ENCODE measurements at regions not wholly inside any gene's neighbourhood (a gene's known extent, or its start where the extent isn't known, plus 50 kb on each side); places are given as distances from the start of the nearest gene placed in this dataset.
A peak's percentile ranks its signal among the peaks of the same experiment; 100 is the strongest.

DNA sequence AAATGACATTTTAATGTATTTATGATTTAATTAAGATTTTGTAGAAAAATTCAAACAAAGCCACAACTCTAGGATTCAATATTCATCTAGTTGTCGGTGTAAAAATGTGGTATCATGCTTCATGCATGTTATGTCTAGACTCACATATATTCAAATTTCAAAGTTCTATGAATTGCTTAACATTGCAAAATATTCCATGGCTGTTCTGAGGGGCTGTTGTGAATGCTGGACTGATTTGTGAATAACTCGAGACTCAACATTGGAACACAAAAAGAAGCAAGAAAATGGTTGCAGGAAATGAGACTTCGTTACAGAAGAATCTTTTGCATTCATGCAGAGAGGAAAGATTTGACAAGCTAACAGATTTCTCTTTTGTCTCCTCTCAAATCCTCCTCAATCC, 705.9 kb downstream of the DHX35 start:
- H3K4me2 ChIP-seq (ENCODE audit: insufficient read depth, low read length, poor library complexity, severe bottlenecking) = no peak overlapping the region
- no peak overlapping the region for H3K4me3 ChIP-seq (ENCODE audit: low read length in 2 of 2)
- H3K9me3 ChIP-seq (replicated peaks in 1 of 2; ENCODE audit: control insufficient read depth in 2 of 2, insufficient read depth in 1 of 2, low read depth in 1 of 2, low read length in 2 of 2) = no peaks in the 10 kb centered on the region
- H3K27me3 ChIP-seq (ENCODE audit: control insufficient read depth in 3 of 3, insufficient read depth in 3 of 3, low read depth in 1 of 3, low read length in 3 of 3) = no peaks in the 10 kb centered on the region
- no peak overlapping the region for H4K91ac ChIP-seq (ENCODE audit: low read depth, low read length, poor library complexity)
- no peak overlapping the region for H2BK120ac ChIP-seq (ENCODE audit: low read depth, low read length)
- no peak overlapping the region for H3K14ac ChIP-seq (ENCODE audit: low read length)
- no peak overlapping the region for H2BK12ac ChIP-seq (ENCODE audit: low read length)
- no peak overlapping the region for H3K4ac ChIP-seq (ENCODE audit: low read length)
- H2BK15ac ChIP-seq (ENCODE audit: low read length) = no peak overlapping the region
- no peak overlapping the region for H2BK5ac ChIP-seq (ENCODE audit: low read length)
- no peak overlapping the region for H3K27ac ChIP-seq (replicated peaks; ENCODE audit: low read length)
- peaks cover 0 to 4% of the 10 kb centered on the region in 2 donors for H3K4me1 ChIP-seq (ENCODE audit: control insufficient read depth in 2 of 2, insufficient read depth in 1 of 2, low read depth in 1 of 2, low read length in 2 of 2)
- no peak overlapping the region for H3K9ac ChIP-seq (ENCODE audit: low read depth, low read length, poor library complexity)
- DNase-seq (ENCODE audit: low spot score) = no peak
- no peak overlapping the region for H3K18ac ChIP-seq (ENCODE audit: low read length)
- no peaks in the 10 kb centered on the region for H3K79me1 ChIP-seq (ENCODE audit: low read depth, low read length)
- no CpG with 5 or more reads among the region's 3 CpGs for WGBS, 2 donors (ENCODE audit: extremely low coverage in 2 of 2, insufficient read length in 2 of 2, insufficient replicate concordance in 1 of 2)
- H3K36me3 ChIP-seq (replicated peaks in 1 of 2; ENCODE audit: control insufficient read depth in 2 of 2, insufficient read depth in 2 of 2, low read length in 2 of 2) = no peaks in the 10 kb centered on the region
- no peak overlapping the region for H3K23ac ChIP-seq (ENCODE audit: low read depth, low read length, poor library complexity)
- H2AK5ac ChIP-seq (ENCODE audit: low read depth, low read length) = no peak overlapping the region
- peak overlapping the region; percentile 69 for H2AFZ ChIP-seq (ENCODE audit: low read length)
- H4K8ac ChIP-seq (ENCODE audit: low read depth, low read length) = no peak overlapping the region

DNA sequence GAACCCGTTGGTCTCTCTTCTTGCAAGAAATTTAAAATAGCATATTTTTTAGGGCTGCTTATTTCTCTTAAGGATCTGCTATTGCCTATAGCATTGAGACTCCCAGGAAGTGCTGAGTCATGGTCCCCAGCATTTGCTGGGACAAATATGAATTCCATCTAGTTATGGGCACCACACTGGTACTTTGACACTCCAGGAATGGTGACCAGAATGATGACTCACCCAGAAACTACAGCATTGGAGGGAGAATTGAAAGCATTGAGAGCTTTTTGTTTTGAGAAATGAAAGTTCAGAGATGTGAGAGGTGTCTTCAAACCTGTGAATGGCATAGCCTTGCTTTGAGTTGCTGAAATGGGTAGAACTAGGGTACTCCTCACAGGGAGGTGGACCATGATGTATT, 699.7 kb downstream of the DHX35 start:
- Histone ChIP-seq H3K27ac (replicated peaks; ENCODE audit: low read length) (no peak overlapping the region), H2BK120ac (ENCODE audit: low read depth, low read length) (no peak overlapping the region), H2BK12ac (ENCODE audit: low read length) (no peak overlapping the region), H3K23ac (ENCODE audit: low read depth, low read length, poor library complexity) (no peak overlapping the region), H2BK5ac (ENCODE audit: low read length) (no peak overlapping the region), H3K18ac (ENCODE audit: low read length) (no peak overlapping the region), H3K27me3 (ENCODE audit: control insufficient read depth in 3 of 3, insufficient read depth in 3 of 3, low read depth in 1 of 3, low read length in 3 of 3) (no peaks in the 10 kb centered on the region), H3K4ac (ENCODE audit: low read length) (no peak overlapping the region), H4K8ac (ENCODE audit: low read depth, low read length) (no peak overlapping the region), H2AFZ (ENCODE audit: low read length) (no peak overlapping the region), H3K9ac (ENCODE audit: low read depth, low read length, poor library complexity) (no peak overlapping the region), H2BK15ac (ENCODE audit: low read length) (no peak overlapping the region), H3K9me3 (replicated peaks in 1 of 2; ENCODE audit: control insufficient read depth in 2 of 2, insufficient read depth in 1 of 2, low read depth in 1 of 2, low read length in 2 of 2) (no peaks in the 10 kb centered on the region), H2AK5ac (ENCODE audit: low read depth, low read length) (no peak overlapping the region), H3K14ac (ENCODE audit: low read length) (no peak overlapping the region), H3K36me3 (replicated peaks in 1 of 2; ENCODE audit: control insufficient read depth in 2 of 2, insufficient read depth in 2 of 2, low read length in 2 of 2) (no peaks in the 10 kb centered on the region), H3K4me2 (ENCODE audit: insufficient read depth, low read length, poor library complexity, severe bottlenecking) (no peak overlapping the region), H3K4me1 (ENCODE audit: control insufficient read depth in 2 of 2, insufficient read depth in 1 of 2, low read depth in 1 of 2, low read length in 2 of 2) (peaks cover 0 to 1% of the 10 kb centered on the region in 2 donors), H3K79me1 (ENCODE audit: low read depth, low read length) (no peaks in the 10 kb centered on the region), H3K4me3 (ENCODE audit: low read length in 2 of 2) (no peak overlapping the region), H4K91ac (ENCODE audit: low read depth, low read length, poor library complexity) (no peak overlapping the region)
- WGBS, 2 donors (ENCODE audit: extremely low coverage in 2 of 2, insufficient read length in 2 of 2, insufficient replicate concordance in 1 of 2) = no CpG with 5 or more reads among the region's 1 CpG
- no peak for DNase-seq (ENCODE audit: low spot score)

DNA sequence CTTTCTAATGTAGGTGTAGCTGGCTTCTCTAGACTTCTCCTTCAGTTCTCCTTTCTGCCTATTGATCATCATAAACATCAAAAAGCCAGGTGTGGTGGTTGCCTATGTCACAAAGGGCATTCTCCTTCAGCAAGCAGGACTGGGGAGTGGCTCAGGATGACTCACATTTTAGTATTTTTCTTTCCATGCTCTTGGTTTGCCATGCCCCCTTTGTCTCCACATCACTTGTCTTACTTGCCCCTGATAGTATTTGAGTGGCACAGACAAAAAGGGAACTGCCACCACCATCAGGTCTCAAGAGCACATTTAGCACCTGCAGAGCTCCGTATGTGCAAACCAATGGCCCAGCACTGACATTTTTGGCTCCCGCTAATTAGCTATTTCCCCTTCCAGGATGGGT, 698.8 kb downstream of the DHX35 start:
- Histone ChIP-seq H3K18ac (ENCODE audit: low read length) (no peak overlapping the region), H4K8ac (ENCODE audit: low read depth, low read length) (no peak overlapping the region), H3K14ac (ENCODE audit: low read length) (no peak overlapping the region), H2BK12ac (ENCODE audit: low read length) (no peak overlapping the region), H2AK5ac (ENCODE audit: low read depth, low read length) (no peak overlapping the region), H3K9ac (ENCODE audit: low read depth, low read length, poor library complexity) (no peak overlapping the region), H3K27ac (replicated peaks; ENCODE audit: low read length) (no peak overlapping the region), H3K36me3 (replicated peaks in 1 of 2; ENCODE audit: control insufficient read depth in 2 of 2, insufficient read depth in 2 of 2, low read length in 2 of 2) (no peaks in the 10 kb centered on the region), H3K4me3 (ENCODE audit: low read length in 2 of 2) (no peak overlapping the region), H2AFZ (ENCODE audit: low read length) (no peak overlapping the region), H3K4me1 (ENCODE audit: control insufficient read depth in 2 of 2, insufficient read depth in 1 of 2, low read depth in 1 of 2, low read length in 2 of 2) (peaks cover 0 to 1% of the 10 kb centered on the region in 2 donors), H2BK5ac (ENCODE audit: low read length) (no peak overlapping the region), H3K9me3 (replicated peaks in 1 of 2; ENCODE audit: control insufficient read depth in 2 of 2, insufficient read depth in 1 of 2, low read depth in 1 of 2, low read length in 2 of 2) (no peaks in the 10 kb centered on the region), H4K91ac (ENCODE audit: low read depth, low read length, poor library complexity) (no peak overlapping the region), H2BK15ac (ENCODE audit: low read length) (no peak overlapping the region), H3K23ac (ENCODE audit: low read depth, low read length, poor library complexity) (no peak overlapping the region), H2BK120ac (ENCODE audit: low read depth, low read length) (no peak overlapping the region), H3K4ac (ENCODE audit: low read length) (no peak overlapping the region), H3K4me2 (ENCODE audit: insufficient read depth, low read length, poor library complexity, severe bottlenecking) (no peak overlapping the region), H3K27me3 (ENCODE audit: control insufficient read depth in 3 of 3, insufficient read depth in 3 of 3, low read depth in 1 of 3, low read length in 3 of 3) (no peaks in the 10 kb centered on the region), H3K79me1 (ENCODE audit: low read depth, low read length) (no peaks in the 10 kb centered on the region)
- no CpG with 5 or more reads among the region's 2 CpGs for WGBS, 2 donors (ENCODE audit: extremely low coverage in 2 of 2, insufficient read length in 2 of 2, insufficient replicate concordance in 1 of 2)
- DNase-seq (ENCODE audit: low spot score) = no peak

DNA sequence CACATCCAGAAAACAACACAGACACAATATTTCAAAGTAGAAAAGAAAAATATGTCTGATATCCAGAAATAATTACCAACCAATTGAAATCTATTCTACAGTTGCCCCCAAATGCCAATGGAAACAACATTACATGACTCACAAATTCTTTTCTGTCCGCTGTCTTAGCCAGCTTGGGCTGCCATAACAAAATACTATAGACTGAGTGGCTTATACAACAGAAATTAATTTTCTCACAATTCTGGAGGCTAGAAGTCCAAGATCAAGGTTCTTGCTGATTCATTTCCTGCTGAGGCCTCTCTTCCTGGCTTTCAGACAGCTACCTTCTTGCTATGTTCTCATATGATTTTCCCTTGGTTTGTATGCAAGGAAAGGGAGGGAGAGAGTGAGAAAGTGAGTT, 698.1 kb downstream of the DHX35 start:
- H3K27ac ChIP-seq (replicated peaks; ENCODE audit: low read length) = no peak overlapping the region
- no peak overlapping the region for H4K8ac ChIP-seq (ENCODE audit: low read depth, low read length)
- no peaks in the 10 kb centered on the region for H3K27me3 ChIP-seq (ENCODE audit: control insufficient read depth in 3 of 3, insufficient read depth in 3 of 3, low read depth in 1 of 3, low read length in 3 of 3)
- peaks cover 0 to 1% of the 10 kb centered on the region in 2 donors for H3K4me1 ChIP-seq (ENCODE audit: control insufficient read depth in 2 of 2, insufficient read depth in 1 of 2, low read depth in 1 of 2, low read length in 2 of 2)
- no peak overlapping the region for H2BK15ac ChIP-seq (ENCODE audit: low read length)
- WGBS, 2 donors (ENCODE audit: extremely low coverage in 2 of 2, insufficient read length in 2 of 2, insufficient replicate concordance in 1 of 2) = no CpG with 5 or more reads among the region's 1 CpG
- DNase-seq (ENCODE audit: low spot score) = no peak
- H2BK120ac ChIP-seq (ENCODE audit: low read depth, low read length) = no peak overlapping the region
- no peak overlapping the region for H3K14ac ChIP-seq (ENCODE audit: low read length)
- H3K36me3 ChIP-seq (replicated peaks in 1 of 2; ENCODE audit: control insufficient read depth in 2 of 2, insufficient read depth in 2 of 2, low read length in 2 of 2) = no peaks in the 10 kb centered on the region
- H3K9ac ChIP-seq (ENCODE audit: low read depth, low read length, poor library complexity) = no peak overlapping the region
- H4K91ac ChIP-seq (ENCODE audit: low read depth, low read length, poor library complexity) = no peak overlapping the region
- no peaks in the 10 kb centered on the region for H3K79me1 ChIP-seq (ENCODE audit: low read depth, low read length)
- no peak overlapping the region for H2BK5ac ChIP-seq (ENCODE audit: low read length)
- no peak overlapping the region for H2BK12ac ChIP-seq (ENCODE audit: low read length)
- H3K4me3 ChIP-seq (ENCODE audit: low read length in 2 of 2) = no peak overlapping the region
- H2AK5ac ChIP-seq (ENCODE audit: low read depth, low read length) = no peak overlapping the region
- H3K18ac ChIP-seq (ENCODE audit: low read length) = no peak overlapping the region
- no peak overlapping the region for H3K23ac ChIP-seq (ENCODE audit: low read depth, low read length, poor library complexity)
- no peaks in the 10 kb centered on the region for H3K9me3 ChIP-seq (replicated peaks in 1 of 2; ENCODE audit: control insufficient read depth in 2 of 2, insufficient read depth in 1 of 2, low read depth in 1 of 2, low read length in 2 of 2)
- H3K4me2 ChIP-seq (ENCODE audit: insufficient read depth, low read length, poor library complexity, severe bottlenecking) = no peak overlapping the region
- no peak overlapping the region for H3K4ac ChIP-seq (ENCODE audit: low read length)
- no peak overlapping the region for H2AFZ ChIP-seq (ENCODE audit: low read length)

Measured in neuronal stem cell (in vitro differentiated cells).